Right renal pelvis (tissue), 4 donors: ENCODE measurements at regions not wholly inside any gene's neighbourhood (a gene's known extent, or its start where the extent isn't known, plus 50 kb on each side); places are given as distances from the start of the nearest gene placed in this dataset.

Source experiments
- DNase-seq, 4 donors: peaks; one replicate each; pipeline ENCODE4 v3.0.0-alpha.2; 2013; ENCODE audit warnings: low read depth in 4 of 4, low spot score in 3 of 4, missing footprints in 1 of 4

DNA sequence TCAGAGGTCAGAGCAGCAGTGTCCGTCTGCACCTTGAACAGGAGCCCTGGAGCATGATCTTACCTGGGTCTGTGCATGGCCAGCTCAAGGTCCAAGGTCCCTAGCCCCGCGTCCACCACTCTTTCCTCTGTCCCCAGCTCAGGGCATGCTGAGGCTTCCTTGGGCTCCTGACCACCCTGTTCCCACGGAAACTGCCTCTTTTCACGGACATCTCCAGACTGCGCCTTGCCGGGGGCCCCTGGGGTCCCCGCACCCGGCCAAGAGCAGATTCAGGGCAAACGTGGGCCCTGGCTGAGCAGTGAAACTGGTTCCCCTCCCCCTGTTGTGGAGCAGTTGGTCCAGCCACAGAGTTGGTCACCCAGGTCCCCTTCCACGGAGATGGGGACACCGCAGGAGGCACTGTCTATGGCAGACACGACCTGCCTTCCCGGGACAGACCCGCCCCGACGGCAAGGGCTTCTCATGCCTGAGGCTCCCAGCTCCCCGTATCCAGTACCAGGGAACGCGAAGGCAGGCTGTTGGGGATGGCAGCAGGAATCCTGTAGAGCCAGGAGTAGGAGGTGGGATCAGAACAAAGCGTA, 217.4 kb upstream of the PPP2R2D start:
- no peak for DNase-seq

DNA sequence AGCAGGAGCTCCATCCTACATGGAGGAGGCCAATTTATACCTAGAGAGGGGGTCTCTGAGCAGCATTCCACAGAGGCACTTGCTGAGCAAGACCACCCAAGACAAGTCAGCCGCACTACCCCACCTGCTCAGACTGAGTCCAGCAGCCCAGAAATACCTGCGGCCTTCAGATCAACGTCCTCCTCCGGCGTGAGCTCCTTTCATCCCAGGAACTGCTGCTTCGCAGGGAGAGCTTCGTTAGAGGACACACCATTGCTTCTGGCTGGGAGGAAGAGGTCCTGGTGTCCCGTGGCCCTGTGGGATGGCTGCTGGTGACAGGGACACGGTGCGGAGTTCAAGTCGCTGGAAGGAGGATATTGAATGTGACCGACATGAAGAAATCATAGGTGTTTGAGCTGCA, 216.9 kb upstream of the PPP2R2D start:
- no peak for DNase-seq

DNA sequence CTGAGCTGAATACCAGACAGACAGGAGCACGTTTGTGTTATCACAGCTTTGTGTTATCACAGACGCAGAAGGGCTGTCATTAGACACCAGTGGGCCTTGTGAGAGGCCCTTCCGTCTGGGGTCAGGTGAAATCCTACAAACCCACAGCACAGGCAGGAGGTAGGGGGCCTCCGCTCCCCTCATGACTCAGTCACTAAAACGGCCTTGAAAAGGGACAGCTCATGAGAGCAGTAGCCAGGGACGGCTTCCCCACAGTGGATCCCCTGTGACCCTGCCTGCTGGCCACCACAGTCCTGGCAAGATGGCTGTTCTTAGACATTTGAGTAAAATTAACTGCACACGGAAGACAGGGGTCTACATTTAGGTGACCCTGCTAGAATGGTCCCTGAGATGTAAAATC, 215.8 kb upstream of the PPP2R2D start:
- DNase-seq, result no peak

DNA sequence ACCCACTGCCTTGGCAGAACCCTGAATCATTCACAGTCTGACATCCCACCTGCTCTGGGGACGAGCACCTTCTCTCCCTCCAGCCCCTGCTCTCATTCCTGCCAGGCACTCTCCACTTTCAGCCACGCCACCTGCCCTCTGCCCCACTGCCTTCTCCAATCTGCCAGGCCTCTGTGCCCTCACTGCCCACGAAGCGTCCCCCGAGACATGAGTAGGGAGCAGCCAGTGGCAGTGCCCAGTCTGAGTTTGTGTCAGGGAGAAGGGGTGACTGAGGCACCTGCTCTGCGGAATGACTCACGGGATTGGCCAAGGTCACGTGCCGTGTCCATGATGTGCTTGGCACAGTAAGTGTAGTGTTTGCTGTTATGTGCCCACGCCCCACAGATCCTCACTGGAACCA, 215.2 kb upstream of the PPP2R2D start:
- DNase-seq, result no peak

DNA sequence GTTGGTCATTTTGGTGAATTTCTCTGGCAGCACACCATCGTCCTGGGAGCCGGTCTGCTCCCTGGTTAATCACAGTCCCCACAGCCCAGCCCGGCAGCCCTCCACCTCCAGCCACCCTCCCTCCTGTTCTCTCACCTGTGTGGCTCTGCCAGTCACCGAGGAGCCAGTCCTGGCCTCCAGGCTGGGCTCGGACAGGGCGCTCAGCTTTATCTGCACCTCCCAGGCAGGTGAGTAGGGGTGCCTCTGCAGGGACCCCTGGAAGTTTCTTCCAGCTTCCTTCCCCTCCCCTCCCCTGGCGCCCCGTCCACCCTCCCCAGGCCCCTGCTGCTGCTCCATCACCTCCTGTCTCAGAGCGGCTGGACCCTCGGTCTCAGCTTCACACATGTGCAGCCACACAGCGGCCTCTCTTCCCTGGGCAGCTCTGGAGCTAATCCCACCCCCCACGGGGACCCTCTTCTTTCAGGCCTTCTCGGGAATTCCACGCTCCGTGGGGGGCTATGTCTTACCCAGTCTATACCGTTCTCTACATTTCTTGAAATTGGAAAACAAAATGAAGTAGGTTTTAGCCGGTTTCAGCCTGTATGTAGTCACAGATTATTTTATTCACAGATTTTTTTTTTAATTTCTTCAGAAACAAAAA, 213.9 kb upstream of the PPP2R2D start:
- no peak for DNase-seq

DNA sequence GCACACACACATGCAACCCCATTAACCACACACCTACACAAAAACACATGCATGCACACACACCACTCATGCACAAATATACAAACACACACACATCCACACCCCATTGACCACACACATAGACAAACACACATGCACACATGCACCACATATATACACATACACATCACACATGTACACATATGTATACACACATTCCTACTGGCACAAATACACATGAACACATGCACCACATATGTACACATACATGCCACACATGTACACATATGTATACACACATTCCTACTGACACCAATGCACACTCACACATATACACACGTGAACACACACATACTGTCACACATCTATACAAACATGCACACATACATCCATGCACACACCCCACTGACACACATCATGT, 212.5 kb upstream of the PPP2R2D start:
- no peak for DNase-seq

DNA sequence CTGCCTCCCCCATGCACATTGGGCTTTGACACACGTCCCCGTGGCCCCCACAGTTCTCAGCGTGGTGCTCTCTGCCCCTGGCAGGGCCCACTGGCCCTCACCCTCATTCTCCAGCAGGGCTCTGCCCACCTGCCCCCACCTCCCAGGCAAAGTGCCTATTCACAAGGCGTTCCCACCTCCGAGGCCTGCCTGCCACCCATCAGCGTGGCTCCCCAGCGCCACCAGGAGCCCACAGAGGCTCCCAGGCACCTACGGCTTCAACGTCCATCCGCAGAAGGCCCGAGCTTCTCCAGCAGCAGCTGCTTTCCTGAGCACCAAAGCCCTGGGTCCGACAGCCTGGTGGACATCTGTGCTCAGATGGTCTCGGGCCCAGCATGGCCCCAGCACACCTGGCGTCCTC, 211.8 kb upstream of the PPP2R2D start:
- no peak for DNase-seq

DNA sequence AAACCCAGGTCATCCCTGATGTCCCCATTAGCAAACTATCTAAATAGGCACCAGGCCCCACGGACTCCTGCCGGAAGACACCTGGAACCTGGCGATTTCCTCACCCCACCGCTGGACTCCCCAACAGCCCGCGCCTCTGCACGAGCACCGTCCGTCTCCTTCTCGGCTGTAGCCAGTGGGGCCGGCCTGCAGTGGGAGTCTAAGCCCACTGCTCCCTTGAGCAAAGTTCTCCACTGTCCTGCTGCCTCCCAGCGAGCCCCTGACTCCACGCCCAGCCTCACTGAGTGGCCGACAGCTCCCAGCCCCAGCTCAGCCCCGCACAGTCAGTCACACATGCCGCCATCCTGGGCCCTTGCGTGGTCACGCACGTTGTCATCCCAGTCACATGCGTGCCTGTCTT, 211.3 kb upstream of the PPP2R2D start:
- no peak for DNase-seq

DNA sequence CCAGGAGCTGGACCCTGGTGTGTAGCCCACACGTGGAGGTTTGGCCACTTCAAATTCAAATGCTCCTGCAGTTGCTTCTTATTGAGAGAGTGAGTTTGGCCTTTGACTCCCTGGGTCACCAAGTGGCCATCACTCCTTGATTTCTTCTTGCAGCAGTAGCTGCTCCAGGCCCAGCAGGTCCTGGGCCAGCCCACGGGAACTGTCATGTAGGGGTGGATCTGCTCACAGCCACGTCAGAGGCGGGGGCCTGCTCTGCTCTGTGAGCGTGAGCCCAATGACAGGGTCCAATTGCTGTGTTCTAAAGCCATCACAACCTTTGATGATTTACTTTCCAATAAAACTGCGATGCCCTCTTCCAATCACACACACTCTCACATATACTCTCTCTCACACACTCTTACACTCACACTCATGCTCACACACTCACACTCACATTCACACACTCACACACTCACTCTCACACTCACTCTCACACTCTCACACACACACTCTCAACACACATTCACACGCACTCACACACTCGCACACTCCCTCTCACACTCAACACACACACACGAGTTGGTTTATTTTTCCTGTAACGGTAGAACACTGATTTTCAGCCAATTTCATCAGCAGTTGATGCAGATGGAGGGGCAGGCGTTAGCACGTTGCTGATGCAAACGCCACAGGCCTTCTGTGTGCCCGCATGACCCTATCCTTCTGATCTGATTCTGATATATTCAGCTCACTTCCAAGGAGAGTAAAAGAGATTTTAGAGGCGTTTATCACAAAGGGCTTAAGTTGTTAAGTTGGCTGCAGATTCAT, 210.7 kb upstream of the PPP2R2D start:
- no peak for DNase-seq

DNA sequence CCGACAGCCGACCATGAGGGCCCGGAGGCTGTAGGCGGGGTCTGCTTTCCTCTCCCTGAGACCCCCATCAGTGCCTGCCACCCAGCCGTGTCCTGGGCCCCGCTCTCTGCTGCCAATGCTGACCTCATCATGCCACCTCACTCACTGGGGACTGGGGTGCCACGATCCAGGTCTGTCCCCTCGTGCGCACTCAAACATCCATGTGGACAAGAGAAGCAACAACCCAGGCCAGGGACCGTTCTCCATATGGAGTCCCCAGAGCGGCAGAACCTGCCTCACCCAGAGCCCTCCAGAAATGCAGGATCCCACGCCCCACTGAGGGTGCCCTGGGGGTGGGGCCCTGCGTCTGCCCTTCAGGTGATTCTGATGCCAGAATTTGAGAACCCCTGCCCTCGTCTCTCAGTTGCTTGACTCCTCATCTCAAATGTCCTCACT, 210.0 kb upstream of the PPP2R2D start:
- no peak for DNase-seq

DNA sequence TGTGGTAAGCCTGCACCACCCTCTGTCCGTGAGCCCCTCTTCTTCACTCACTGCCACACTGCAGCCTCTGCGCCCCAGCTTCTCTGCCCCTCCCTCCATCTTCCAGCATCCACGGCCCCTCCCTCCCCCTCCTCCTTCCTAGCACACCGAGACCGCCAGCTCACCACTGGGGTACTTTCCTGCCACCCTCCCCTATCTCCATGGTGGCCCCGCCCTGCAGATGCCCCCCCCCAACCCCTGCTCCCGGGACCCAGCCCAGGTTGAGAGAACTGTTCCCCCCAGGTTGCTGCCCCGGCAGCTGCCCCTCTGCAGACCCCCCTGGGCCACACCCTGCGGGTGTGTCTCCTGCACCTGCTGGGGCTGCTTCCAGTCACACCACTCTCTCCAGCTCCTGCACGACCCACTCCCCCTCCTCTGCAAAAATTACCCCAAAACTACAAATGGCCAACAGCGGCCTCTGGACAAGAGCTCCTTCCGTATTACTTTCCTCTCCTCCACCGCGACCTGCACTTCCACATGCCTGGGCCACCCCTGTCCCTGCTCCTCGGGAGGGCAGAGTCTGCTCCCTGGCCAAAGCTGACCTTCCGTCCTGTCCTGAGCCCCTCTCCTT, 209.2 kb upstream of the PPP2R2D start:
- DNase-seq, result no peak

DNA sequence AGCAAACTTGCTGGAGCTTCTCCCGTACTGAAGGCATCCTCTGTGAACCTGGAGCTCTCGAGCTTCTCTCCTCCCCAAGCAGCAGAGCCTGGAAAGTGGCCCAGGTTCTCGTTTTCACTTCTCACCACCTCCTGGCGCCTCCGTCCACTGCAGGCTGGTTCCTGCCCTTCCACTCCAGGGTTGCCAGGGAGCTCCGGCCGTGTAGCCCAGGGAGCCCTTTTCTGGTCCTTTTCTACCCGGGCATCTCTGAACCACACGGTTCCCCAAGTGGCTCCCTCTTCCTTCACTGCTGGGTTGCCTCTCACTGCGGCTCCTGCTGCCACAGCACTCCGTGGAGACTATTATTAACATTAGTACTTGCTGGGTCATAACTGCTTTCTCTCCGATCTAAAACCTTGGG, 208.6 kb upstream of the PPP2R2D start:
- no peak for DNase-seq

DNA sequence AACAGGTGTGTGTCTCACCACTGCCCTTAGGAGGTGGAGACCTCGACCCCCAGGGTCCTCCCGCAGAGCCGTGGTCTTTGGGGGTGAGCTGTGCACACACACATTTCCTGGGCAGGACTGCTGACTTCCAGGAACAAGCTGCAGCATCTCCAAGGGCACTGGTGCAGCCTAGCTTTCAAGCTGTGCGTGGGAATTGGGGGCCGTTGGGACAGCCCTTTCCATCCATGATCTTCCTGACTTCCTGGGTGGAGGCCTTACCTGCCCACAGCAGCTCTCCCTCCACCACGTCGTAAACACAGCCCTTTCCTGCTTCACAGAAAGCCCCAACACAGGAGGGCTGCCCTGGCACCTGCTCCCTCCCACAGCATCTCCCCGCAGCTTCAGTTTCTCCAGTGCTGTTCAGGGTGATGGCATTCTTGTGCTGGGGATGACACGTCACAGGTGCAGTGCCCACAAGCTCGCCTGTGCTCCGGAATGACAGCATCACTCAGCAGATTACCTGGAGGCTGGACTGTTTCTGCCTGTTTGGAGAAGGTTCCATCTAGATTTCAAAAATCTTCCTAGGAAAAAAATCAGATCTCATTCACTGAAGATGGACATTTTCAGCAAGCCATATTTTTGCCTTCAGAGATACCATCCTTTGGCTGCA, 208.0 kb upstream of the PPP2R2D start:
- no peak for DNase-seq

DNA sequence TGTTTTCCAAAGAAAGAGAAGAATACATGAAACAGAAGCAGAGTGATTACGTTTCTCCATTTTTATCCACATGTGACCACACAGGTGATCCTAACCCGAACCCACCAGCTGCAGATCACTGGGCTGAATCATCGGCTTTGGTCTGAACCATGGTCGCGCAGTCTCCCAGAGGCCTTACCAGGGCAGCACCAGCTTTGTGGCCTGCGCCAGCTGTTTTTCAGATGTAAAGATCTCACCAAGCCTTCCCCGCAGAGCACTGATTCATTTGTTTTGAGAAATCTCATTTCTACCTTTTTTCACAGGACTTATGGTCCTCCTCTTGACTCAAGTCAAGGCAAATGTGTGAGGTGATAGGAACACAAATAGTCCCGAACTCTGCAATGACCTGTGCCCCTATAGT, 207.0 kb upstream of the PPP2R2D start:
- DNase-seq, result no peak

DNA sequence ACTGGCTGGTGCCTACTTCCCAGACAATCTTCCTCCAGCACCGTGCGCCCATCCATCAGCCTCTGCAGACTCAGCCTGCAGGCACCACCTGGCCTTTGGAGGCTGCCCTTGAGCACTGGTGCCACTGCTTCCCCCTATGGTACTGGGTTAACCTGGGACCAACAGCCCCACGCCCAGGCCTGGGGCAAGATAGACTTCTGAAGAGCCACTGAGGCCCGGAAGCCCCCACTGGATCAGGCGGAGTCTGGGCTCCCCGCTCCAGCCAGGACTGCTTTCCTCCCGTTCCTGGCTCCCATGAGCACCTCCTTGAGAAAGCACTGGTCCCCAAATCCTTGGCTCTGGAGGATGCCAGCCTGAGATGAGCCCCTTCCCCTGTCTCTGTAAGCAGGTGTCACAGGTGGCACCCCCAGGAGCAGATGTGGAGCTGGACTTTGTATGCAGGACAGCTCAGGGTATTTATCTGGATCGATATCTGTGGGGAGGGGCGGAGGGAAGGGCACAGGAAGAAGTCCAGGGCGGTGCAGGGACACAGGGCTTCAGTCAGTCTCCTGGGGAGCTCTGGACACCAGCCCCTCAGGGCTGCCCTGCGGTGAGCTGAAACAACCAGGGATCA, 206.5 kb upstream of the PPP2R2D start:
- no peak for DNase-seq

DNA sequence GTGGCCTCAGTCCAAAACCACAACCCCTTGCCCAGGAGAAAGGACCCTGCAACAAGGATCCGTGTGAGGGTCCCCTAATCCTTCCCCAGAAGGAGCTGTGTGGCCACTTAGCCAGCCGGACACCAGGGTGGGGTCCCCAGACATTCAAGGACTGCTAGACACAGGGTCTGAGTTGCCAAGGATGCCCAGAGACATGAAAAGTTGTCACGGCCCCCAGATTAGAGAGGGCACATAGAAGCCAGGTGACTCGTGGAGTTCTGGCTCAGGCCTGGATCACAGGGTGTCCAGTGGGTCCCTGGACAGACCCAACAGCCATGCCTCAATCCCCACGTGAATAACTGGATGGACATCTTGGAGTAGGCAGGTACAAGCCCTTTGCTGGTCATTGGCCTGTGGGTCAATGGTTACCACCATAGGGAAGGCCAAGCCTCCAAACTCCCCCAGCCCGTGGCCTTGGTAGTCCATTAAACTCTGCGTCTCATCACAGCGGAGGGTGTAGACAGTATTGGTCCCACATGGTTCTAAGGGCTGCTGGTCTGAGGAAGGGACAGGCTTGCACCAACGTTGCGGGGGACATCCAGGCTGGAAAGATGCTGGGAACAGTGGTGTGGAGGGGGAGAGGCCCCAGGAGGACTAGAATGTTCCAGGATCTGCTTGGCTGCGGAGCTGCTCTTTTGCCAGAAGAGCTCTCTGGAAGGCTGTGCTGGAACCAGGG, 205.9 kb upstream of the PPP2R2D start:
- DNase-seq, result no peak

DNA sequence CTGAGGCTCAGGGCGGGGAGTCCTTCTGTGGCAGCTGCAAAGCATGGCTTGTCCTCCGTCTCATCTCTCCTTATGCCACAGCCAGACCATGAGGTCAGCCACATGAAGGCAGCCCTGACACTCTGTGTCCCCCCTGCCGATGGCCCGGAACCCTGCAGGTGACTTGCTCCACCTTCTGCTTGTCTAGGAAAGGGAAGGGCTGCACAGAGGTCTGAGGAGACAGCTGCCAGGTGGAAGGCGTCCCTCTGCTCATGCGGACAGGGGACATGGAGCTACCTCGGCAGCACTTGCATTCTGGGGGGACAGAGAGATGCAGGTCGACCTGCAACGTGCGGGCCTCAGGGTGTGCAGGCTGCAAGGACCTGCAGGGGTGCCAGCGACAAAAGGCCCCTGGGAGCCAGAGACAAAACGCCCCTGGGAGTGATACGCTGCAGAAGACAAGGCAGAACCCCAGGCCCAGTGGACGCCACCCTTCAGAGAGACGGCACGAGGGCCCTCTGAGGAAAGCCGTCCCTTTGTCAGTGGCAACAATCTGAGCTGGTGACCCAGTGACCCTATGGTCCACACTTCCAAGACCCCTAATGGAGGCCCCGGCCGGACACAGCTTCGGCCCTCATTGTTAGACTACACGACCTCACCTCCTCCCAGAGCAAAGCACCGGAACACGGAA, 205.2 kb upstream of the PPP2R2D start:
- no peak for DNase-seq

DNA sequence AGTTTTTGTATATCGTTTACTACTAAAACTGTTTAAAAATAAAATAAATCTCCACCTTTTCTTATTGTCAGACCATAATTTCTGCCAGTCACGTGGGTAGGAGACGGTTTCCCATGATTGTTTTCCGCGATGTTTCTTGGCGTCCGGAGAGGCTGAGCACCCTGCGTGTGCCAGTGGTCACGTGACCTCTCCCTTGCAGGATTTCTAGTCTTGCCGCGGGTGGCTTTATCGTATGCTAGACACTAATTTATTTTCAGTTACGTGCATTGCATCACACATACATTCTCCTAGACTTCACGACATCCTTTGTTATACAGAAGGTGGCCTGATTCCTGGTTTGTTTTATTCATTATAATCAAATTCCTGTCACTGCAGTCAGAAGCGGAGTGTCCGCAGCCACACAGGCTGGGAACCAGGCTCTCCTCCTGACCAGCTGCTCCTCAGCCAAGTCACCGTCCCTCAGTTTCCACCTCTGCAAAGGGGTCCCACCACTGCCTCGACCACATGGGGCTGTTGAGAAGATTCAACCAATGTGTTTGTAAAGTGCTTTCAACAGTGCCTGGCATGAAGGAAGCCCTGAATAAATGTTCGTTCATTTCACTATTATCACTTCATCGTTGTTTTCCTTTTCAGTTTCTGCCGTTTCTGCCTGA, 203.2 kb upstream of the PPP2R2D start:
- no peak for DNase-seq

DNA sequence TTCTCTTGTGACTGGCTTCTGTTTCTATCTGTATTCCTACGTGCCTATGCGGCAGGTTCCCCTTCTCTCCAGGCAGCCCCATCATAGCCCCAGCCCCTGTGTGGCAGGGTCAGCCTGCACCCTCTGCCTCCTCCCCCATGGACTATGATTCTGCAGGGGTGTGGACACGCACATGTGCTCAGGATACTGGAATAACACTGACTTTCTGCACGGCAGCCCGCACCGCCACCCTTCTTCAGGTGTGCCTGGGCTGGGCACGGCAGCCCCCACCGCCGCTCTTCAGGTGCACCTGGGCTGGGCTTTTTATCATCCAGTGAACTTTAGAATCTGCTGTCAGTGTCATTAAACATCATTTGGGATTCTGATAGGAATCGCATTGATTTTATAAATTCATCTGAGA, 202.6 kb upstream of the PPP2R2D start:
- DNase-seq, result no peak
